Stomach (tissue), 8 donors: ENCODE measurements at regions not wholly inside any gene's neighbourhood (a gene's known extent, or its start where the extent isn't known, plus 50 kb on each side); places are given as distances from the start of the nearest gene placed in this dataset.

Source experiments
- DNase-seq, 2 donors: peaks; one replicate each; pipeline versions ENCODE4 v3.0.0 to v3.0.0-alpha.2; 2013 to 2019
- H3K27ac ChIP-seq, 5 donors: fragments of 200-600 bp in 4 of 5; sonication (generic) in 4 of 5; one replicate each; pipeline ENCODE4 v1.5.1; 2013 to 2019; ENCODE audit warnings: mild to moderate bottlenecking in 1 of 5, moderate library complexity in 1 of 5
- H3K27me3 ChIP-seq, 3 donors: fragments of 200-600 bp; sonication (generic); one replicate each; pipeline ENCODE4 v1.5.1; 2017 to 2019; ENCODE audit warnings: mixed run types in 1 of 3
- H3K36me3 ChIP-seq, 4 donors: fragments of 200-600 bp; sonication (generic); 1 replicate in 3 of 4; 2 replicates in 1 of 4; pipeline ENCODE4 v1.5.1; 2016 to 2019
- H3K4me1 ChIP-seq, 4 donors: fragments of 200-600 bp; sonication (generic); one replicate each; pipeline ENCODE4 v1.5.1; 2016 to 2019
- H3K4me3 ChIP-seq, 4 donors: fragments of 200-600 bp; sonication (generic) in 3 of 4; one replicate each; pipeline ENCODE4 v1.5.1; 2016 to 2019; ENCODE audit warnings: mild to moderate bottlenecking in 1 of 4
- H3K9me3 ChIP-seq, 4 donors: fragments of 200-600 bp; sonication (generic); one replicate each; pipeline ENCODE4 v1.5.1; 2016 to 2019
- CTCF ChIP-seq, 7 experiments: fragments of 450-650 bp in 4 of 7; fragments of 200-600 bp in 3 of 7; sonication (generic) in 3 of 7; IDR thresholded peaks; one replicate each; pipeline ENCODE4 v1.5.1; 2016 to 2019; ENCODE audit warnings: antibody characterized with exemption in 7 of 7, control low read depth in 2 of 7, mild to moderate bottlenecking in 1 of 7
- EP300 ChIP-seq: sonication (generic); formaldehyde crosslinking; IDR thresholded peaks from one replicate; pipeline ENCODE4 v1.6.1; 2017; ENCODE audit warnings: antibody characterized with exemption
- POLR2A ChIP-seq, 4 donors: fragments of 450-650 bp; IDR thresholded peaks; one replicate each; pipeline ENCODE4 v1.6.1; 2016; ENCODE audit warnings: antibody characterized with exemption in 4 of 4, control low read depth in 2 of 4, mild to moderate bottlenecking in 1 of 4, moderate library complexity in 1 of 4
- POLR2AphosphoS5 ChIP-seq, 3 donors: sonication (generic); formaldehyde crosslinking; IDR thresholded peaks; one replicate each; pipeline ENCODE4 v1.6.1; 2016; ENCODE audit warnings: antibody characterized with exemption in 3 of 3
- whole genome bisulfite sequencing, 5 donors: extraction: QIAGEN DNeasy Blood & Tissue Kit in 3 of 5; methylation state at CpG; one replicate each; pipeline versions ENCODE4 v1.1.5 to v1.1.7; 2013 to 2018; 5-methylcytosine and 5-hydroxymethylcytosine counted together
- intact Hi-C: fragments of 100-400 bp; cut with DNase I; formaldehyde crosslinking; loops from one replicate; pipeline ENCODE4 v1.15.1; 2023; ENCODE audit warnings: low total_unique reads
- donor health status: healthy with polysubstance abuse.
- donor health status: Bipolar disorder and iron deficiency.
- donor health status: healthy.

- Histone ChIP-seq H3K4me1 (no peaks in the 10 kb centered on the region), H3K36me3 (no peaks in the 10 kb centered on the region), H3K4me3 (no peak overlapping the region), H3K9me3 (no peaks in the 10 kb centered on the region), H3K27me3 (no peaks in the 10 kb centered on the region), H3K27ac (no peak overlapping the region)
- no peak for DNase-seq
- 58 to 73% (median 66%) methylated on average over 4 of the region's 4 CpGs for WGBS, 5 donors
- no peak for TF ChIP-seq POLR2AphosphoS5 (IDR thresholded peaks at IDR 0.05)
- intact Hi-C loops: no loop called here
Observed at GRCh38 chr12:94803939-94804338, 153.6 kb upstream of the TMCC3 start.

GRCh38 chr12:94802796-94803195 is 152.4 kb upstream of the TMCC3 start:
- intact Hi-C loops: no loop called here
- H3K4me1 ChIP-seq: no peaks in the 10 kb centered on the region
- TF ChIP-seq POLR2AphosphoS5 (IDR thresholded peaks at IDR 0.05): no peak
- no peaks in the 10 kb centered on the region for H3K36me3 ChIP-seq
- no peak overlapping the region for H3K4me3 ChIP-seq
- H3K27me3 ChIP-seq: no peaks in the 10 kb centered on the region
- DNase-seq: no peak
- no peak overlapping the region for H3K27ac ChIP-seq
- no peaks in the 10 kb centered on the region for H3K9me3 ChIP-seq
- WGBS, 5 donors: 48 to 73% (median 59%) methylated on average over 3 of the region's 3 CpGs

- Histone ChIP-seq H3K36me3 (no peaks in the 10 kb centered on the region), H3K27ac (no peak overlapping the region), H3K4me1 (no peaks in the 10 kb centered on the region), H3K27me3 (no peaks in the 10 kb centered on the region), H3K4me3 (no peak overlapping the region), H3K9me3 (no peaks in the 10 kb centered on the region)
- no peak for DNase-seq
- intact Hi-C loops: no loop called here
- WGBS, 5 donors: 83 to 90% (median 85%) methylated on average over 4 of the region's 4 CpGs
- TF ChIP-seq CTCF (IDR thresholded peaks at IDR 0.05) (no peak), EP300 (no peak), POLR2A (IDR thresholded peaks at IDR 0.05) (no peak), POLR2AphosphoS5 (IDR thresholded peaks at IDR 0.05) (no peak)
Observed at GRCh38 chr12:94801745-94802144, 151.4 kb upstream of the TMCC3 start.

GRCh38 chr12:94799136-94799535 is 148.8 kb upstream of the TMCC3 start:
- Histone ChIP-seq H3K27me3 (no peaks in the 10 kb centered on the region), H3K27ac (no peak overlapping the region), H3K4me3 (no peak overlapping the region), H3K36me3 (no peaks in the 10 kb centered on the region), H3K4me1 (no peaks in the 10 kb centered on the region), H3K9me3 (no peaks in the 10 kb centered on the region)
- intact Hi-C loops: no loop called here
- TF ChIP-seq EP300: no peak
- TF ChIP-seq CTCF (IDR thresholded peaks at IDR 0.05): no peak
- TF ChIP-seq POLR2AphosphoS5 (IDR thresholded peaks at IDR 0.05): no peak
- TF ChIP-seq POLR2A (IDR thresholded peaks at IDR 0.05): no peak
- DNase-seq: no peak
- 86 to 93% (median 92%) methylated on average over 2 of the region's 2 CpGs for WGBS, 5 donors

GRCh38 chr12:94798113-94798512 is 147.8 kb upstream of the TMCC3 start:
- no peak for TF ChIP-seq EP300
- TF ChIP-seq POLR2AphosphoS5 (IDR thresholded peaks at IDR 0.05): no peak
- TF ChIP-seq CTCF (IDR thresholded peaks at IDR 0.05): no peak
- TF ChIP-seq POLR2A (IDR thresholded peaks at IDR 0.05): no peak
- H3K9me3 ChIP-seq: no peaks in the 10 kb centered on the region
- WGBS, 5 donors: 48 to 71% (median 55%) methylated on average over 1 of the region's 1 CpG

More at GRCh38 chr12:94798113-94798512, 147.8 kb upstream of the TMCC3 start:
- Histone ChIP-seq H3K27ac (no peak overlapping the region), H3K36me3 (no peaks in the 10 kb centered on the region), H3K27me3 (no peaks in the 10 kb centered on the region), H3K4me1 (no peaks in the 10 kb centered on the region), H3K4me3 (no peak overlapping the region)
- DNase-seq: no peak
- intact Hi-C loops: no loop called here
